ENCODE measurements at regions not wholly inside any gene's neighbourhood (a gene's known extent, or its start where the extent isn't known, plus 50 kb on each side); places are given as distances from the start of the nearest gene placed in this dataset.

GRCh38 chr1:34279971-34280370, 103.3 kb downstream of the C1orf94 start (continued):
- TF ChIP-seq ZNF174 (CRISPR knock-in tag; IDR thresholded peaks at IDR 0.05) (no peak), ERF (CRISPR knock-in tag; IDR thresholded peaks at IDR 0.05) (no peak), MTA2 (IDR thresholded peaks at IDR 0.05; ENCODE audit: low read depth) (no peak), MAFK (IDR thresholded peaks at IDR 0.05; ENCODE audit: low read length) (no peak), SMARCB1 (IDR thresholded peaks at IDR 0.05; ENCODE audit: insufficient read length, low read depth) (no peak), ARID1B (IDR thresholded peaks at IDR 0.05) (no peak), CREBBP (IDR thresholded peaks at IDR 0.05; ENCODE audit: low read depth, low read length) (no peak), HDAC3 (IDR thresholded peaks at IDR 0.05; ENCODE audit: borderline replicate concordance, partially characterized antibody) (no peak), CBX8 (IDR thresholded peaks at IDR 0.05; ENCODE audit: borderline replicate concordance, extremely low read depth, low read depth, low read length, poor library complexity, severe bottlenecking) (no peak), CBFA2T2 (conservative IDR thresholded peaks at IDR 0.05) (no peak), KLF16 (IDR thresholded peaks at IDR 0.05) (no peak), CXXC5 (CRISPR knock-in tag; IDR thresholded peaks at IDR 0.05) (no peak), NR2F6 (CRISPR knock-in tag; IDR thresholded peaks at IDR 0.05) (no peak), ZNF408 (CRISPR knock-in tag; IDR thresholded peaks at IDR 0.05; ENCODE audit: low read depth) (no peak)

GRCh38 chr1:34280509-34280908, 103.8 kb downstream of the C1orf94 start:
- no peaks in the 10 kb centered on the region for H3K4me1 ChIP-seq (replicated peaks in 1 of 2; ENCODE audit: control insufficient read depth in 2 of 2, insufficient read depth in 2 of 2, low read length in 2 of 2)
- H3K4me2 ChIP-seq (ENCODE audit: insufficient read depth, low read length), result no peak overlapping the region
- H3K79me2 ChIP-seq (ENCODE audit: control insufficient read depth, insufficient read depth, low read length), result no peaks in the 10 kb centered on the region
- TF ChIP-seq RBFOX2 (IDR thresholded peaks at IDR 0.05; ENCODE audit: low read depth, low read length) (no peak), COPS2 (conservative IDR thresholded peaks at IDR 0.05) (no peak), HCFC1 (IDR thresholded peaks at IDR 0.05; ENCODE audit: low read depth, low read length) (no peak), ZNF764 (CRISPR knock-in tag; IDR thresholded peaks at IDR 0.05; ENCODE audit: low read depth) (no peak), ARID2 (IDR thresholded peaks at IDR 0.05) (no peak), ZNF79 (CRISPR knock-in tag; IDR thresholded peaks at IDR 0.05; ENCODE audit: low read depth) (no peak), HDAC3 (IDR thresholded peaks at IDR 0.05; ENCODE audit: borderline replicate concordance, partially characterized antibody) (no peak), ZNF121 (CRISPR knock-in tag; conservative IDR thresholded peaks at IDR 0.05) (no peak), ZZZ3 (IDR thresholded peaks at IDR 0.05) (no peak), EWSR1 (IDR thresholded peaks at IDR 0.05; ENCODE audit: borderline replicate concordance, low read depth, partially characterized antibody) (no peak), RBBP5 (IDR thresholded peaks at IDR 0.05; ENCODE audit: borderline replicate concordance, insufficient read depth, low read length, poor library complexity, severe bottlenecking) (no peak), ID3 (CRISPR knock-in tag; IDR thresholded peaks at IDR 0.05) (no peak), ID3 (tag; IDR thresholded peaks at IDR 0.05) (no peak)
- no peaks in the 10 kb centered on the region for H3K27me3 ChIP-seq (ENCODE audit: control insufficient read depth in 2 of 2, insufficient read depth in 2 of 2, low read length in 2 of 2)
- H3K27ac ChIP-seq (ENCODE audit: extremely low read depth, low read depth, low read length), result no peak overlapping the region
- ATAC-seq (no peak), DNase-seq (ENCODE audit: extremely low read depth in 1 of 4, low spot score in 3 of 4) (no peak), FAIRE-seq (no peak)
- no peaks in the 10 kb centered on the region for H4K20me1 ChIP-seq (replicated peaks; ENCODE audit: control insufficient read depth, insufficient read depth, low read length)
- intact Hi-C loops (cut with micrococcal nuclease) (no loop called here), in situ Hi-C loops (cut with MboI) (no loop called here)
- POLR2A ChIA-PET, result interaction anchor here (0.7 to 1.5 kb wide), 2 partner anchors 11 to 219 kb away, joined by 3 read pairs; no protein-coding TSS in a partner anchor
- CTCF ChIA-PET (ENCODE audit: low intra/inter-chr PET ratio), result no interaction called here
- no peaks in the 10 kb centered on the region for H3K9me1 ChIP-seq (ENCODE audit: control insufficient read depth, insufficient read depth, low read length)
- 0% methylated on average over 4 of the region's 4 CpGs for WGBS (ENCODE audit: insufficient coverage, low coverage, missing lambda C conversion rate)
- H3K9me3 ChIP-seq (replicated peaks; ENCODE audit: control insufficient read depth, insufficient read depth, low read depth, low read length), result no peaks in the 10 kb centered on the region
- no peak overlapping the region for H3K9ac ChIP-seq (ENCODE audit: insufficient read depth in 1 of 2, low read depth in 2 of 2, low read length in 2 of 2)
- no TSS peak for BruUV-seq (replicated peaks)
- no peaks in the 10 kb centered on the region for H3K36me3 ChIP-seq (ENCODE audit: control insufficient read depth, insufficient read depth, low read length)
- H3K4me3 ChIP-seq, result no peak overlapping the region
- no peak overlapping the region for H2AFZ ChIP-seq (ENCODE audit: low read depth, low read length)

Measured in K562 (cell line).